Stomach smooth muscle (tissue), 2 donors: ENCODE measurements at regions not wholly inside any gene's neighbourhood (a gene's known extent, or its start where the extent isn't known, plus 50 kb on each side); places are given as distances from the start of the nearest gene placed in this dataset.

Experiments used
- H3K27ac ChIP-seq: one replicate; pipeline ENCODE4 v1.7.0; 2013; ENCODE audit warnings: mild to moderate bottlenecking, low read length, inconsistent platforms
- H3K27me3 ChIP-seq, 2 donors: one replicate each; pipeline ENCODE4 v1.7.0; 2013; ENCODE audit warnings: low read length in 2 of 2; ENCODE audit not compliant: insufficient read depth in 2 of 2, control insufficient read depth in 1 of 2
- H3K36me3 ChIP-seq, 2 donors: one replicate each; pipeline ENCODE4 v1.7.0; 2013; ENCODE audit warnings: low read length in 2 of 2; ENCODE audit not compliant: control insufficient read depth in 2 of 2, insufficient read depth in 2 of 2
- H3K4me1 ChIP-seq: one replicate; pipeline ENCODE4 v1.7.0; 2013; ENCODE audit warnings: low read length; ENCODE audit not compliant: control insufficient read depth, insufficient read depth
- H3K4me3 ChIP-seq, 2 donors: one replicate each; pipeline ENCODE4 v1.7.0; 2013; ENCODE audit warnings: low read length in 2 of 2
- H3K9ac ChIP-seq, 2 donors: one replicate each; pipeline ENCODE4 v1.7.0; 2013; ENCODE audit warnings: low read length in 2 of 2, mild to moderate bottlenecking in 1 of 2
- H3K9me3 ChIP-seq, 2 donors: one replicate each; pipeline ENCODE4 v1.7.0; 2013; ENCODE audit warnings: low read length in 2 of 2; ENCODE audit not compliant: control insufficient read depth in 2 of 2
- donor health status: healthy.
- donor health status: Pancreatic carcinoma.

- no peak overlapping the region for H3K4me3 ChIP-seq
- H3K9me3 ChIP-seq = peaks cover 3 to 4% of the 10 kb centered on the region in 2 donors
- H3K27me3 ChIP-seq = peaks cover 2 to 4% of the 10 kb centered on the region in 2 donors
- H3K9ac ChIP-seq = no peak overlapping the region
- H3K27ac ChIP-seq = no peak overlapping the region
- no peaks in the 10 kb centered on the region for H3K4me1 ChIP-seq
- H3K36me3 ChIP-seq = no peaks in the 10 kb centered on the region
These were observed 157.5 kb upstream of the FSTL4 start for GRCh38 chr5:133769842-133770241.

DNA sequence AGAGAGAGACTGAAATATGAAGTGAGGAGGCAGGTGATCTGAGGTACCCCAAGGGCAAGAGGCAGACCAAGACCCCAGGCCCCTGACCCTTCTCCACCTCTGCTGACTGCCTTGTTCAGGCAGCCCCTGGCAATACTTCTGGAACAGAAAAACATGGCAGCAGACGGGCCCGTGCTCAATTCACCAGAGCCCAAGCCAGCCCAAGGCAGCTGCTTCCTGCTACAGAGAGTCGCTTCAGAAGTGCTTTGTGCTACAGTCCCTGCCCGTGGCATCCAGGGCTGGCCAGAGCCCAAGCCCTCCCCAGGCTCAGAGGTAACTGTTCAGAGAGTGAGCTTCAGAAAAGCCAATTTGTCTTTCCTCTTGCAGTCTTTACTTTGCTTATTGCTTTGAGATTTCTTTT is 151.4 kb upstream of the FSTL4 start:
- H3K9ac ChIP-seq = no peak overlapping the region
- no peak overlapping the region for H3K27ac ChIP-seq
- H3K27me3 ChIP-seq = peaks cover 3 to 8% of the 10 kb centered on the region in 2 donors
- H3K4me3 ChIP-seq = no peak overlapping the region
- no peaks in the 10 kb centered on the region for H3K9me3 ChIP-seq
- no peaks in the 10 kb centered on the region for H3K4me1 ChIP-seq
- H3K36me3 ChIP-seq = no peaks in the 10 kb centered on the region

- H3K36me3 ChIP-seq = no peaks in the 10 kb centered on the region
- H3K9ac ChIP-seq = no peak overlapping the region
- no peaks in the 10 kb centered on the region for H3K9me3 ChIP-seq
- H3K27me3 ChIP-seq = peaks cover 2 to 4% of the 10 kb centered on the region in 2 donors
- H3K4me1 ChIP-seq = no peaks in the 10 kb centered on the region
- no peak overlapping the region for H3K4me3 ChIP-seq
- H3K27ac ChIP-seq = no peak overlapping the region
These were observed 149.3 kb upstream of the FSTL4 start for GRCh38 chr5:133761632-133762031.

GRCh38 chr5:133760532-133760931 is 148.2 kb upstream of the FSTL4 start:
- Histone ChIP-seq H3K27ac (no peak overlapping the region), H3K27me3 (peaks cover 2 to 4% of the 10 kb centered on the region in 2 donors), H3K4me3 (no peak overlapping the region), H3K9me3 (no peaks in the 10 kb centered on the region), H3K4me1 (no peaks in the 10 kb centered on the region), H3K9ac (no peak overlapping the region), H3K36me3 (no peaks in the 10 kb centered on the region)

- H3K4me1 ChIP-seq = no peaks in the 10 kb centered on the region
- no peak overlapping the region for H3K27ac ChIP-seq
- H3K9me3 ChIP-seq = no peaks in the 10 kb centered on the region
- peaks cover 2 to 4% of the 10 kb centered on the region in 2 donors for H3K27me3 ChIP-seq
- H3K36me3 ChIP-seq = no peaks in the 10 kb centered on the region
- H3K4me3 ChIP-seq = no peak overlapping the region
- no peak overlapping the region for H3K9ac ChIP-seq
These were observed 146.3 kb upstream of the FSTL4 start for GRCh38 chr5:133758641-133759040.

DNA sequence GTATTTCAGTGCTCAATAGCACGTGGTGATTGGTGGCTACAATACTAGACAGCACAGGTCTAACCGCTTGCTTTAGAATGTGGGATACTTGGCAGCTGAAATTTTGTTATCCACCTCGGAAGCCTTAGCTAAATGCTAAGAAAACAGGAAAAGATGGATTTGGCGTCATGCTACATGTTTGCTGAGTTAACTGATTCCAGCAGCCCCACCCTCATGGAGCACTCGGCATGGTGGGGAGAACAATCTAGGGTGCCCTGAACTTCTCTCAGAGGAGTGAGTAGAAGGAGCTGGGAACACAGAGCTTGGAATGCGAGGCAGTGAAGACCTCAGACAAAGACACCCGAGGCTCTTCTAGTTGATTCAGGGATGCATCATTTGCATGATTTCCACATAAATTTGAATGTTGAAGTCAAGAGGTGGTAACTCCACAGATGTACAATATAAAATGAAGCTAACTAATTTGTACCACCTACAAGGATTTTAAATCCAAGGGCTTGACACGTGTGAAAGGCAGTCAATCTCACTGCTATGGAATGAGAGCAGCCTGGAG is 145.1 kb upstream of the FSTL4 start:
- no peak overlapping the region for H3K9ac ChIP-seq
- no peaks in the 10 kb centered on the region for H3K4me1 ChIP-seq
- no peaks in the 10 kb centered on the region for H3K9me3 ChIP-seq
- H3K27me3 ChIP-seq = no peaks in the 10 kb centered on the region
- no peak overlapping the region for H3K4me3 ChIP-seq
- no peaks in the 10 kb centered on the region for H3K36me3 ChIP-seq
- no peak overlapping the region for H3K27ac ChIP-seq

- no peak overlapping the region for H3K27ac ChIP-seq
- no peaks in the 10 kb centered on the region for H3K27me3 ChIP-seq
- H3K9me3 ChIP-seq = no peaks in the 10 kb centered on the region
- no peaks in the 10 kb centered on the region for H3K36me3 ChIP-seq
- H3K4me3 ChIP-seq = no peak overlapping the region
- H3K4me1 ChIP-seq = no peaks in the 10 kb centered on the region
- no peak overlapping the region for H3K9ac ChIP-seq
These were observed 144.4 kb upstream of the FSTL4 start for GRCh38 chr5:133756756-133757155.

- no peak overlapping the region for H3K27ac ChIP-seq
- H3K4me1 ChIP-seq = no peaks in the 10 kb centered on the region
- no peak overlapping the region for H3K9ac ChIP-seq
- no peak overlapping the region for H3K4me3 ChIP-seq
- H3K9me3 ChIP-seq = no peaks in the 10 kb centered on the region
- H3K27me3 ChIP-seq = no peaks in the 10 kb centered on the region
- no peaks in the 10 kb centered on the region for H3K36me3 ChIP-seq
These were observed 143.7 kb upstream of the FSTL4 start for GRCh38 chr5:133756036-133756435.

- no peak overlapping the region for H3K4me3 ChIP-seq
- no peak overlapping the region for H3K27ac ChIP-seq
- H3K36me3 ChIP-seq = no peaks in the 10 kb centered on the region
- H3K9me3 ChIP-seq = no peaks in the 10 kb centered on the region
- no peak overlapping the region for H3K9ac ChIP-seq
- H3K4me1 ChIP-seq = no peaks in the 10 kb centered on the region
- H3K27me3 ChIP-seq = no peaks in the 10 kb centered on the region
These were observed 142.3 kb upstream of the FSTL4 start for GRCh38 chr5:133754575-133755169.

GRCh38 chr5:133753856-133754255 is 141.5 kb upstream of the FSTL4 start:
- no peaks in the 10 kb centered on the region for H3K27me3 ChIP-seq
- H3K9ac ChIP-seq = no peak overlapping the region
- H3K4me1 ChIP-seq = no peaks in the 10 kb centered on the region
- no peaks in the 10 kb centered on the region for H3K9me3 ChIP-seq
- H3K27ac ChIP-seq = no peak overlapping the region
- H3K36me3 ChIP-seq = no peaks in the 10 kb centered on the region
- no peak overlapping the region for H3K4me3 ChIP-seq

DNA sequence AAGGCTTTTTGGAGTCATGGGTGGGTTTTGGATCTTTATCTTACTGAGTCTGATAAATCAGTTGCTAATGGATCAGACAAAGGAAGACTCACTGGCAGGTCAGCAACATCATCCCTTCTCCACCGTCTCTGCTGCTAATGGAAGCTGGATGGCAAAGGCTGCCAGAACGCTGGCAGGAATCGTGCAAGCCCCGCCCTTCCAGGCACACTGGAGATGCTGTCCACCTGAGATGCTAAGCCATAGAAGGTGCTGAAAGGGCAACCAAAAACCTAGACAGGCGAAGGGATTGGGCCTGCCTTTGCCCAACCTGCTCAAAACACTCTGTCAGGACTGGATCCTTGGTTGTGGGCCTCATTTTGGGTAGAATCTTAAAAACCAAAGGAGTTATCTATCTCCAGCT is 139.5 kb upstream of the FSTL4 start:
- Histone ChIP-seq H3K4me3 (no peak overlapping the region), H3K4me1 (no peaks in the 10 kb centered on the region), H3K9me3 (no peaks in the 10 kb centered on the region), H3K36me3 (no peaks in the 10 kb centered on the region), H3K27ac (no peak overlapping the region), H3K27me3 (no peaks in the 10 kb centered on the region), H3K9ac (no peak overlapping the region)
